ENCODE measurements at regions not wholly inside any gene's neighbourhood (a gene's known extent, or its start where the extent isn't known, plus 50 kb on each side); places are given as distances from the start of the nearest gene placed in this dataset.

- H3K4me3 ChIP-seq: no peak overlapping the region
- intact Hi-C loops (cut with DNase I; ENCODE audit: low total_unique reads): no loop called here
- TF ChIP-seq CTCF (IDR thresholded peaks at IDR 0.05) (no peak), POLR2A (IDR thresholded peaks at IDR 0.05) (no peak)
- no peak for DNase-seq
- peaks cover 25% of the 10 kb centered on the region for H3K4me1 ChIP-seq
- H3K27me3 ChIP-seq: no peaks in the 10 kb centered on the region
- H3K27ac ChIP-seq: peak overlapping the region in 1 of 2 donors; percentile 24
- H3K36me3 ChIP-seq (ENCODE audit: low read depth, missing control alignments): no peaks in the 10 kb centered on the region
- 59 to 61% methylated on average over 8 of the region's 8 CpGs for WGBS, 2 donors
- no peaks in the 10 kb centered on the region for H3K9me3 ChIP-seq
Measured at GRCh38 chr2:20531633-20532262, 84.9 kb downstream of the RHOB start.

GRCh38 chr2:20532634-20533437 lies 86.0 kb downstream of the RHOB start:
- WGBS, 2 donors: 89 to 90% methylated on average over 17 of the region's 17 CpGs
- H3K4me1 ChIP-seq: peaks cover 28% of the 10 kb centered on the region
- intact Hi-C loops (cut with DNase I; ENCODE audit: low total_unique reads): no loop called here

GRCh38 chr2:20533993-20534622 lies 87.2 kb downstream of the RHOB start:
- WGBS, 2 donors: 86 to 89% methylated on average over 5 to 10 of the region's 10 CpGs
- H3K9me3 ChIP-seq: no peaks in the 10 kb centered on the region
- TF ChIP-seq POLR2A (IDR thresholded peaks at IDR 0.05) (no peak), CTCF (IDR thresholded peaks at IDR 0.05) (no peak)
- intact Hi-C loops (cut with DNase I; ENCODE audit: low total_unique reads): no loop called here
- no peak overlapping the region for H3K27ac ChIP-seq
- no peaks in the 10 kb centered on the region for H3K27me3 ChIP-seq
- no peak overlapping the region for H3K4me3 ChIP-seq
- no peaks in the 10 kb centered on the region for H3K36me3 ChIP-seq (ENCODE audit: low read depth, missing control alignments)
- no peak for DNase-seq
- H3K4me1 ChIP-seq: peaks cover 28% of the 10 kb centered on the region

More at GRCh38 chr2:20532634-20533437, 86.0 kb downstream of the RHOB start:
- no peak overlapping the region for H3K27ac ChIP-seq
- no peak for DNase-seq
- H3K4me3 ChIP-seq: no peak overlapping the region
- no peak for TF ChIP-seq POLR2A (IDR thresholded peaks at IDR 0.05)
- TF ChIP-seq CTCF (IDR thresholded peaks at IDR 0.05): no peak
- no peaks in the 10 kb centered on the region for H3K36me3 ChIP-seq (ENCODE audit: low read depth, missing control alignments)
- no peaks in the 10 kb centered on the region for H3K9me3 ChIP-seq
- H3K27me3 ChIP-seq: no peaks in the 10 kb centered on the region

- WGBS, 2 donors: 87 to 92% methylated on average over 11 to 19 of the region's 19 CpGs
- no peak for DNase-seq
- H3K27ac ChIP-seq: peak overlapping the region in 1 of 2 donors; percentile 9
- TF ChIP-seq CTCF (IDR thresholded peaks at IDR 0.05) (no peak), POLR2A (IDR thresholded peaks at IDR 0.05) (no peak)
- no peak overlapping the region for H3K4me3 ChIP-seq
- no peaks in the 10 kb centered on the region for H3K36me3 ChIP-seq (ENCODE audit: low read depth, missing control alignments)
- no peaks in the 10 kb centered on the region for H3K9me3 ChIP-seq
- peaks cover 39% of the 10 kb centered on the region for H3K4me1 ChIP-seq
- intact Hi-C loops (cut with DNase I; ENCODE audit: low total_unique reads): no loop called here
- no peaks in the 10 kb centered on the region for H3K27me3 ChIP-seq
Measured at GRCh38 chr2:20534913-20535801, 88.3 kb downstream of the RHOB start.
